Osteocyte (in vitro differentiated cells): ENCODE measurements at regions not wholly inside any gene's neighbourhood (a gene's known extent, or its start where the extent isn't known, plus 50 kb on each side); places are given as distances from the start of the nearest gene placed in this dataset.

Source experiments
- DNase-seq: peaks from one replicate; pipeline ENCODE4 v3.0.0; 2021; ENCODE audit warnings: mixed read lengths; ENCODE audit not compliant: unreplicated experiment; ENCODE audit errors: extremely low spot score
- H3K27ac Mint-ChIP-seq: one replicate; pipeline ENCODE4 v1.8.0; 2021; ENCODE audit warnings: mild to moderate bottlenecking, mixed read lengths; ENCODE audit not compliant: unreplicated experiment
- H3K27me3 Mint-ChIP-seq: one replicate; pipeline ENCODE4 v1.8.0; 2021; ENCODE audit warnings: mixed read lengths; ENCODE audit not compliant: unreplicated experiment
- H3K36me3 Mint-ChIP-seq: one replicate; pipeline ENCODE4 v1.8.0; 2021; ENCODE audit warnings: mixed read lengths; ENCODE audit not compliant: unreplicated experiment
- H3K4me1 Mint-ChIP-seq: one replicate; pipeline ENCODE4 v1.8.0; 2021; ENCODE audit warnings: mixed read lengths; ENCODE audit not compliant: unreplicated experiment
- H3K4me3 Mint-ChIP-seq: one replicate; pipeline ENCODE4 v1.8.0; 2021; ENCODE audit warnings: mild to moderate bottlenecking, moderate library complexity, mixed read lengths; ENCODE audit not compliant: unreplicated experiment
- H3K9me3 Mint-ChIP-seq: one replicate; pipeline ENCODE4 v1.8.0; 2021; ENCODE audit warnings: mixed read lengths; ENCODE audit not compliant: unreplicated experiment
- TF ChIP-seq, protein P1 (sequence below): fragments of 200-600 bp; sonication (generic); IDR thresholded peaks from 2 replicates; pipeline ENCODE4 v1.5.0; 2021; ENCODE audit warnings: antibody characterized with exemption, mild to moderate bottlenecking, moderate library complexity

DNA sequence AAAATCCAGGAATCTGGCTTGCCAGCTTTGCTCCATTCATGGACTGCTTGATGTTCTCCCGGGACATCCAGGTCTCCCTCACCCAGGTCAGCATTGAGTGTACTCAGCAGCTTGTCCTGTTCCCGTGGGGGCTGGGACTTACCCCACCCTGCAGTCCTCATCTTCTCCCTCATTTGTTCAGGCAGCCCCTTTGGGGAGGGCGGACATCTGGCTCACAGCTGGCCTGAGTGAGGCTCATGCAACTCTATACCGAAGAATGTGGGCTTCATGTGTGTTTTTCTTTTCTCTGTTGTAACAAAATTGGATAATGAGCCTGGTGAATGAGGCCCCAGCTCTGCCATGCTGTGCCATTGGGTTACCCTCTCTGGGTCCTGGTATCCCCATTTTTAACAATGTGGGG is 227.7 kb upstream of the TENM4 start:
- Mint-ChIP-seq H3K4me3 (no peak overlapping the region), H3K36me3 (no peaks in the 10 kb centered on the region), H3K4me1 (no peaks in the 10 kb centered on the region), H3K27ac (no peak overlapping the region), H3K9me3 (no peaks in the 10 kb centered on the region), H3K27me3 (no peaks in the 10 kb centered on the region)
- TF ChIP-seq, protein P1, sequence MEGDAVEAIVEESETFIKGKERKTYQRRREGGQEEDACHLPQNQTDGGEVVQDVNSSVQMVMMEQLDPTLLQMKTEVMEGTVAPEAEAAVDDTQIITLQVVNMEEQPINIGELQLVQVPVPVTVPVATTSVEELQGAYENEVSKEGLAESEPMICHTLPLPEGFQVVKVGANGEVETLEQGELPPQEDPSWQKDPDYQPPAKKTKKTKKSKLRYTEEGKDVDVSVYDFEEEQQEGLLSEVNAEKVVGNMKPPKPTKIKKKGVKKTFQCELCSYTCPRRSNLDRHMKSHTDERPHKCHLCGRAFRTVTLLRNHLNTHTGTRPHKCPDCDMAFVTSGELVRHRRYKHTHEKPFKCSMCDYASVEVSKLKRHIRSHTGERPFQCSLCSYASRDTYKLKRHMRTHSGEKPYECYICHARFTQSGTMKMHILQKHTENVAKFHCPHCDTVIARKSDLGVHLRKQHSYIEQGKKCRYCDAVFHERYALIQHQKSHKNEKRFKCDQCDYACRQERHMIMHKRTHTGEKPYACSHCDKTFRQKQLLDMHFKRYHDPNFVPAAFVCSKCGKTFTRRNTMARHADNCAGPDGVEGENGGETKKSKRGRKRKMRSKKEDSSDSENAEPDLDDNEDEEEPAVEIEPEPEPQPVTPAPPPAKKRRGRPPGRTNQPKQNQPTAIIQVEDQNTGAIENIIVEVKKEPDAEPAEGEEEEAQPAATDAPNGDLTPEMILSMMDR: no peak
- DNase-seq: no peak

DNA sequence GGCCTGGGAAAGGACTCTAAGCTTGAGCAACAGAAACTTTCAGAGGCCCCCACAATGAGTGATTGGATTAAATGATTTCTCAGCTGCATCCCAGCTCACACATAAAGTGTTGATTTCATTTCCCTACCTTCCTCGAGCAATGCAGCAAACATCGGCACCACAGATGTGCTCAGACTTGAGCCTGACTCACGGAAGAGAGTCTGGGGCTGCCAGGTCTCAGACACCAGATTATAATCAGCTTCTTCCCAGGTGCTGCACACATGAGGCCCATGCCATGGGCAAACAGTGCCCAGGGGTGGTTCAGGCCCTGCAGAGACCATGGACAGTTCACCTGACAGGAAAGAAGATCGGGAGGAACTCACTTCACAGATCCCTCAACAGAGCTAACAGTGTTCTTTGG is 226.6 kb upstream of the TENM4 start:
- Mint-ChIP-seq H3K9me3 (no peaks in the 10 kb centered on the region), H3K4me1 (no peaks in the 10 kb centered on the region), H3K27me3 (no peaks in the 10 kb centered on the region), H3K4me3 (no peak overlapping the region), H3K36me3 (no peaks in the 10 kb centered on the region), H3K27ac (no peak overlapping the region)
- no peak for DNase-seq
- TF ChIP-seq, protein P1: no peak

DNA sequence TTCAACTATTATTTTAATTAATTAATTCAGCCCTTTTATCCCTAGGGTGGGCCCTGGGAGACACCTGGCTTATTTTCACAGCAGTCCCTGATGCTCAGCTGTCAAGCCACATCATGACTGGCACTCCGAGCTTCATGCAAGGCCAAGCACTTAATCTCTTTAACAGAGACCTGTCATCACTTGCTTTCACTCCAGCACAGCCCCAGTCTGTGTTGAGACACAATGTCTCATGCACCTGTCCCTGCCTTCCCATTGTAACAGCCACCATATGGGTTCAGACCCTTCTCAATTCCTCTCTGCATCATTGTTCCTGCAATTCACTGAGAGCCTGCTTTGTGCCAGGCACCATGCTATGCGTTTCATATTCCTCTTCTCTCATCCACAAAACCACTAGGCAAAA is 222.2 kb upstream of the TENM4 start:
- Mint-ChIP-seq H3K36me3 (no peaks in the 10 kb centered on the region), H3K9me3 (no peaks in the 10 kb centered on the region), H3K27me3 (no peaks in the 10 kb centered on the region), H3K4me1 (no peaks in the 10 kb centered on the region), H3K4me3 (no peak overlapping the region), H3K27ac (no peak overlapping the region)
- DNase-seq: no peak
- TF ChIP-seq, protein P1: no peak

DNA sequence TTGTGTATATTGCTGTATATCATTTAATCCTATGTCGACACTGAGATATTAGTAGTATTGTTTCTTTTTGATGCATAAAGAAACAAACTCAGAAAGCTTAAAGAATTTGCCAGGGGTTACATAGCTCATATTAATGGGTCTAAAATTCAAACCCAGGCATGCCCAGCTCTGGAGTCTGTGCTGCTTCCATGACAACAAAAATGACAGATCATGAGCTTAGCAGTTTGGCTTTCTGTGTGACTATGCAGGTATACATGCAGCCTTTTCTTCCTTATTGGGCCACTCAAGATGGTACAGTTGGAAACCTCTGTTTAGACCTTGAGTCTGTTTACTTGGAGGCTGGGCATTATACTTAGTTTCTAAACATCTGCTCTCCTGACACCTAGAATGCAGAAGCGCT is 220.5 kb upstream of the TENM4 start:
- no peak overlapping the region for H3K4me3 Mint-ChIP-seq
- no peak overlapping the region for H3K27ac Mint-ChIP-seq
- no peaks in the 10 kb centered on the region for H3K9me3 Mint-ChIP-seq
- H3K27me3 Mint-ChIP-seq: no peaks in the 10 kb centered on the region
- TF ChIP-seq, protein P1: no peak
- no peaks in the 10 kb centered on the region for H3K4me1 Mint-ChIP-seq
- H3K36me3 Mint-ChIP-seq: no peaks in the 10 kb centered on the region
- no peak for DNase-seq

DNA sequence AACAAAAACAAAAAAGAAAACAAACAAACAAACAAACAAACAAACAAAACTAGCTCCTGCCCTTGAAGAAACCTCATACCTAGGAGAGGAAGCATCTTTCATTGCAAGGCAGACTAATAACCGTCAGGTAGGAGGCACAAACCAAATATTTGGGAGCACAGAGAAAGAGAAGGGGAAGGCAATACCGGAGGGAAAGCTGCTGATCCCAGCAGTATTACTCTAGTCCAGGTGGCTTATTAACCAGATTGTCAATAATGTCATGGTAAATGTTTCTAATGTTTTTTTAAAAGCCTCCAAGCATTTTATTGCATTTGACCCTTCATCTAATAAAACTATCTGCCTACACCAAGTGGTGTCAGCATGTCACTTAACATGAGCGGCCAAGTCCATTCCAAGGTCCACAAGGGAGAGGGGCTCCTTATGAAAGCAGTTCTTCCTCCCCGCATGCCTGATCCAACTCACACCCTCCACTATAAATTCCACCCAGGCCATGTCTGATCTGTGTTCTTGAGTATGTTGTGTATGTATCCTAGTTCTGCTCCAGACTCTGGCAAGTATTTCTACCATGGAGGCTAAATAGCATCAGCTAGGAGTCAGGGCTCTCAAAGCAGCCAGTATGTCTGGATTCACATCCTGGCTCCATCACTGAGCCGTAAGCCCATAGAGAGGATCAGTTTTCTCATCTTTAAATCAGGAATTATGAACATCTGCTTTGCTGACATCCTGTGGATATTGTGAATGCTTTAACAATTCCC is 208.1 kb upstream of the TENM4 start:
- no peak overlapping the region for H3K27ac Mint-ChIP-seq
- H3K4me1 Mint-ChIP-seq: no peaks in the 10 kb centered on the region
- no peak overlapping the region for H3K4me3 Mint-ChIP-seq
- H3K36me3 Mint-ChIP-seq: no peaks in the 10 kb centered on the region
- TF ChIP-seq, protein P1: no peak
- no peak for DNase-seq
- H3K9me3 Mint-ChIP-seq: no peaks in the 10 kb centered on the region
- no peaks in the 10 kb centered on the region for H3K27me3 Mint-ChIP-seq
